ENCODE measurements at regions not wholly inside any gene's neighbourhood (a gene's known extent, or its start where the extent isn't known, plus 50 kb on each side); places are given as distances from the start of the nearest gene placed in this dataset.

DNA sequence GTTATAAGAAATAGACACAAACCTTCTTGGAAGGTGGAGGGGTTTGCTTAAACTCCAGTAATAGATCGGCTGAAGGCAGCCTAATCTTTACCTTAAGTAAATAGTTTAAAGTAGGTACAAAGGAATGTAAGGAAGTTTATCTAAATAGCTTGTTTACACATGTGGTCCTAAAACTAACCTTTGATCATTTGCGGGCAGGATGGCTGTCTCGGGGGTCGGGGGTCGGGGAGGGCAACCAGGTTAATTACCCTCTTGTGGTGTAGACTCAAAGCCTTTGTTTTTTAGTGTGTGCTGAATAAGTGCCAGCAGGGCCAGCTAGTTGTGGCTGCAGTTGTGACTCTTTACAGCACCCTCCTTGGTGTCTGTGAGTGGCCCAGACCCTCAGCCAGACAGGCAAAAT lies 256.9 kb upstream of the SESN3 start:
- H3K23ac ChIP-seq (ENCODE audit: low read length): no peak overlapping the region
- H2AK5ac ChIP-seq (ENCODE audit: low read length): no peak overlapping the region
- H4K91ac ChIP-seq (ENCODE audit: low read depth, low read length): no peak overlapping the region
- WGBS (ENCODE audit: extremely low coverage, insufficient coverage, insufficient read length): no CpG with 5 or more reads among the region's 5 CpGs
- H3K4me3 ChIP-seq (ENCODE audit: low read depth, low read length): no peak overlapping the region
- H3K27ac ChIP-seq (ENCODE audit: low read depth, low read length): no peak overlapping the region
- H4K12ac ChIP-seq (ENCODE audit: low read depth, low read length): no peak overlapping the region
- peaks cover 2 to 4% of the 10 kb centered on the region in 2 experiments for H3K4me1 ChIP-seq (ENCODE audit: control insufficient read depth in 1 of 2, insufficient read depth in 2 of 2, low read length in 2 of 2)
- peaks cover 2% of the 10 kb centered on the region for H3K79me2 ChIP-seq (ENCODE audit: control insufficient read depth, insufficient read depth, low read length, poor library complexity)
- no peak overlapping the region for H3K4ac ChIP-seq (ENCODE audit: low read depth, low read length)
- no peak overlapping the region for H2BK5ac ChIP-seq (ENCODE audit: low read depth, low read length, poor library complexity)
- no peaks in the 10 kb centered on the region for H3K9me3 ChIP-seq (ENCODE audit: insufficient read depth, low read depth, low read length)
- H3K36me3 ChIP-seq (ENCODE audit: control insufficient read depth in 1 of 2, insufficient read depth in 2 of 2, low read length in 2 of 2): no peaks in the 10 kb centered on the region
- no peak overlapping the region for H2BK12ac ChIP-seq (ENCODE audit: low read length)
- H3K79me1 ChIP-seq (ENCODE audit: low read length): peaks cover 4% of the 10 kb centered on the region
- H2AFZ ChIP-seq (ENCODE audit: insufficient read depth, low read length, poor library complexity): no peak overlapping the region
- H3K14ac ChIP-seq (ENCODE audit: low read length): no peak overlapping the region
- no peak overlapping the region for H4K8ac ChIP-seq (ENCODE audit: low read depth, low read length)
- no peaks in the 10 kb centered on the region for H3K27me3 ChIP-seq (ENCODE audit: insufficient read depth, low read length)
- no peak overlapping the region for H3K18ac ChIP-seq (ENCODE audit: low read length)
- H3K9ac ChIP-seq (ENCODE audit: low read length): no peak overlapping the region
- H2BK120ac ChIP-seq (ENCODE audit: insufficient read depth, low read length, poor library complexity): no peak overlapping the region
- no peak for DNase-seq
- no peak overlapping the region for H3K4me2 ChIP-seq (ENCODE audit: low read length)

DNA sequence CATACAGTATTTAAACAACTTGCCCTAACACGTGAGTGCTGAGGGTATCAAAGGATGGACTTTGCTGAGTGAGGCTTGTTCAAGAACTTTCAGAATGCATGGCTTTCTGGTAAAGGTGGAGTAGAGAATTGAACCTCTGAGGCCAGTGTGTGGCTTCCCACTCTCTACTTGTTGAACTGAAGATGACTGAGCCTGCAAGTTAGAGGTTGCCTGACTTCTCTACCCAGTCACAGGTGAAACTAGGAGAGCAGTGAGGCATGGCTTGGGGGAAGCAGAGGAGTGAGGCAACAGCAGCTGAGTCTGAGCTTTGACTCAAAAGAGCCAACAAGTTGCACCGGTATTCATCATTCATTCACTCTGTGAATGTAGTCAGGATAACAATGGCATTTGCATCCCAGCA lies 256.4 kb upstream of the SESN3 start:
- H4K8ac ChIP-seq (ENCODE audit: low read depth, low read length): no peak overlapping the region
- peaks cover 2% of the 10 kb centered on the region for H3K79me2 ChIP-seq (ENCODE audit: control insufficient read depth, insufficient read depth, low read length, poor library complexity)
- H2BK12ac ChIP-seq (ENCODE audit: low read length): no peak overlapping the region
- H3K23ac ChIP-seq (ENCODE audit: low read length): no peak overlapping the region
- no peak overlapping the region for H3K4ac ChIP-seq (ENCODE audit: low read depth, low read length)
- no peak overlapping the region for H3K18ac ChIP-seq (ENCODE audit: low read length)
- H3K4me2 ChIP-seq (ENCODE audit: low read length): no peak overlapping the region
- no peak overlapping the region for H2BK120ac ChIP-seq (ENCODE audit: insufficient read depth, low read length, poor library complexity)
- H2AK5ac ChIP-seq (ENCODE audit: low read length): no peak overlapping the region
- no peaks in the 10 kb centered on the region for H3K9me3 ChIP-seq (ENCODE audit: insufficient read depth, low read depth, low read length)
- peak overlapping the region; percentile 9 for H2BK5ac ChIP-seq (ENCODE audit: low read depth, low read length, poor library complexity)
- no peaks in the 10 kb centered on the region for H3K36me3 ChIP-seq (ENCODE audit: control insufficient read depth in 1 of 2, insufficient read depth in 2 of 2, low read length in 2 of 2)
- H2AFZ ChIP-seq (ENCODE audit: insufficient read depth, low read length, poor library complexity): no peak overlapping the region
- H3K9ac ChIP-seq (ENCODE audit: low read length): no peak overlapping the region
- H4K91ac ChIP-seq (ENCODE audit: low read depth, low read length): no peak overlapping the region
- H3K79me1 ChIP-seq (ENCODE audit: low read length): peaks cover 4% of the 10 kb centered on the region
- no peak overlapping the region for H3K4me3 ChIP-seq (ENCODE audit: low read depth, low read length)
- H4K12ac ChIP-seq (ENCODE audit: low read depth, low read length): no peak overlapping the region
- no peak overlapping the region for H3K14ac ChIP-seq (ENCODE audit: low read length)
- WGBS (ENCODE audit: extremely low coverage, insufficient coverage, insufficient read length): no CpG with 5 or more reads among the region's 2 CpGs
- DNase-seq: peak; percentile 75 to 80
- H3K27ac ChIP-seq (ENCODE audit: low read depth, low read length): no peak overlapping the region
- H3K27me3 ChIP-seq (ENCODE audit: insufficient read depth, low read length): no peaks in the 10 kb centered on the region
- H3K4me1 ChIP-seq (ENCODE audit: control insufficient read depth in 1 of 2, insufficient read depth in 2 of 2, low read length in 2 of 2): peaks cover 2 to 4% of the 10 kb centered on the region in 2 experiments

DNA sequence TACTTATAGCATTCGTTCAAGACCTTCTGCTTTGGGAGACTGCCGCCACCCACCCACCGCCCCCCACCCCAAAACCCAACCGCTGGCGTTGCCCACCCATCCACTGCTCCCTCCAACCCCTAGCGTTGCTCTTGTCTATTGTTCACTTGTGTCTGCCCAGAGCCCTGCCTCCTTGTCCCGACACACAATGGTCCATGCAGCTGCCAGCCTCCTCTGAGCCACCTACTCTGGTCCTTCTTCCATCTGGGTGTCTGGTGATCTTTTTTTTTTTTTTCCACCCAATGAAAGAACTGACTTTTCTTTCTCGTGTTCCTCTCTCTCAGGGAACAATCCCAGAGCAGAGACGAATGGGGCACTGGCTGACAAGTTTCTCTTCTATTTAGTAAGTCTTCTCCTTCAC lies 256.0 kb upstream of the SESN3 start:
- Histone ChIP-seq H3K27ac (ENCODE audit: low read depth, low read length) (no peak overlapping the region), H3K9ac (ENCODE audit: low read length) (no peak overlapping the region), H3K79me2 (ENCODE audit: control insufficient read depth, insufficient read depth, low read length, poor library complexity) (peaks cover 2% of the 10 kb centered on the region), H3K18ac (ENCODE audit: low read length) (no peak overlapping the region), H4K8ac (ENCODE audit: low read depth, low read length) (no peak overlapping the region), H4K91ac (ENCODE audit: low read depth, low read length) (no peak overlapping the region), H3K14ac (ENCODE audit: low read length) (no peak overlapping the region), H2BK12ac (ENCODE audit: low read length) (peak overlapping the region; percentile 41), H3K4me3 (ENCODE audit: low read depth, low read length) (no peak overlapping the region), H2AFZ (ENCODE audit: insufficient read depth, low read length, poor library complexity) (no peak overlapping the region), H3K9me3 (ENCODE audit: insufficient read depth, low read depth, low read length) (no peaks in the 10 kb centered on the region), H3K36me3 (ENCODE audit: control insufficient read depth in 1 of 2, insufficient read depth in 2 of 2, low read length in 2 of 2) (no peaks in the 10 kb centered on the region), H3K27me3 (ENCODE audit: insufficient read depth, low read length) (no peaks in the 10 kb centered on the region), H4K12ac (ENCODE audit: low read depth, low read length) (no peak overlapping the region), H3K4me2 (ENCODE audit: low read length) (no peak overlapping the region), H2BK5ac (ENCODE audit: low read depth, low read length, poor library complexity) (peak overlapping the region; percentile 9), H3K4me1 (ENCODE audit: control insufficient read depth in 1 of 2, insufficient read depth in 2 of 2, low read length in 2 of 2) (peaks cover 2 to 4% of the 10 kb centered on the region in 2 experiments), H3K23ac (ENCODE audit: low read length) (no peak overlapping the region), H2AK5ac (ENCODE audit: low read length) (no peak overlapping the region), H2BK120ac (ENCODE audit: insufficient read depth, low read length, poor library complexity) (no peak overlapping the region), H3K79me1 (ENCODE audit: low read length) (peaks cover 4% of the 10 kb centered on the region), H3K4ac (ENCODE audit: low read depth, low read length) (no peak overlapping the region)
- no peak for DNase-seq
- WGBS (ENCODE audit: extremely low coverage, insufficient coverage, insufficient read length): no CpG with 5 or more reads among the region's 9 CpGs

DNA sequence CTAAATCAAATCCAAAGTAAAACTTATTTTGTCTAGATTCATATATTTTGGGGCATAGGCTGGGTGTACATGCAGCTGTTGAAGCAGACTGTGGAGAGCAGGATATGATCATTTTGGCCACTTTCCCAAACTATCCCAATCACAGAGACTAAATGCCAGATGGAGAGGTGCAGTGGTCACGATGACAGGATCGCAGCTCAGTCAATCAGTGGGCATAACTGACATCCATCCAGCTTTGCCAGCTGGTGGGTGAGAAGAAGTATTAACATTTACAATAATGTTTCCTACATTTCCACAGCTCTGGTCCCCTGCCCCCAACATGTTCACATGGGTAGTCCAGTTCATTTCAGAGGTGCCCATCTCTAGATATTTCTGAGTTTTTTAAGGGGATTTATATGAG lies 255.5 kb upstream of the SESN3 start:
- peak overlapping the region; percentile 59 for H4K91ac ChIP-seq (ENCODE audit: low read depth, low read length)
- H4K8ac ChIP-seq (ENCODE audit: low read depth, low read length): no peak overlapping the region
- H2BK12ac ChIP-seq (ENCODE audit: low read length): peak overlapping the region; percentile 90
- no peak overlapping the region for H3K9ac ChIP-seq (ENCODE audit: low read length)
- WGBS (ENCODE audit: extremely low coverage, insufficient coverage, insufficient read length): no CpG with 5 or more reads among the region's 2 CpGs
- H3K79me2 ChIP-seq (ENCODE audit: control insufficient read depth, insufficient read depth, low read length, poor library complexity): peaks cover 2% of the 10 kb centered on the region
- peaks cover 2 to 4% of the 10 kb centered on the region in 2 experiments for H3K4me1 ChIP-seq (ENCODE audit: control insufficient read depth in 1 of 2, insufficient read depth in 2 of 2, low read length in 2 of 2)
- no peaks in the 10 kb centered on the region for H3K36me3 ChIP-seq (ENCODE audit: control insufficient read depth in 1 of 2, insufficient read depth in 2 of 2, low read length in 2 of 2)
- no peak overlapping the region for H3K23ac ChIP-seq (ENCODE audit: low read length)
- H3K4ac ChIP-seq (ENCODE audit: low read depth, low read length): no peak overlapping the region
- no peak overlapping the region for H4K12ac ChIP-seq (ENCODE audit: low read depth, low read length)
- no peak overlapping the region for H3K27ac ChIP-seq (ENCODE audit: low read depth, low read length)
- H3K79me1 ChIP-seq (ENCODE audit: low read length): peaks cover 4% of the 10 kb centered on the region
- no peak overlapping the region for H2AFZ ChIP-seq (ENCODE audit: insufficient read depth, low read length, poor library complexity)
- DNase-seq: no peak
- peak overlapping the region; percentile 38 for H2BK120ac ChIP-seq (ENCODE audit: insufficient read depth, low read length, poor library complexity)
- H2AK5ac ChIP-seq (ENCODE audit: low read length): peak overlapping the region; percentile 47
- no peak overlapping the region for H2BK5ac ChIP-seq (ENCODE audit: low read depth, low read length, poor library complexity)
- H3K4me3 ChIP-seq (ENCODE audit: low read depth, low read length): no peak overlapping the region
- H3K14ac ChIP-seq (ENCODE audit: low read length): peak overlapping the region; percentile 86
- H3K18ac ChIP-seq (ENCODE audit: low read length): no peak overlapping the region
- H3K9me3 ChIP-seq (ENCODE audit: insufficient read depth, low read depth, low read length): no peaks in the 10 kb centered on the region
- H3K27me3 ChIP-seq (ENCODE audit: insufficient read depth, low read length): no peaks in the 10 kb centered on the region
- no peak overlapping the region for H3K4me2 ChIP-seq (ENCODE audit: low read length)
